GM12878 (cell line): ENCODE measurements at regions not wholly inside any gene's neighbourhood (a gene's known extent, or its start where the extent isn't known, plus 50 kb on each side); places are given as distances from the start of the nearest gene placed in this dataset.

Source experiments
- ATAC-seq: fragments of 200-7000 bp; cut with Tn5 transposase; 3 replicates; pipeline ENCODE4 v1.9.1; 2020; ENCODE audit warnings: mild to moderate bottlenecking, moderate library complexity
- BruUV-seq: library from RNA; stranded (reverse); fragments of 400-500 nt; replicated peaks from 2 replicates; lab custom pipeline; 2021; lab: Mats Ljungman, UMichigan
- CTCF ChIA-PET: fragments of 300-600 bp; sonication (Branson Sonifier 250); formaldehyde crosslinking; extraction: SDS; loops from one replicate; lab custom pipeline; 2021; ENCODE audit warnings: inconsistent platforms; lab: Yijun Ruan, JAX
- POLR2A ChIA-PET: fragments of 350-600 bp; formaldehyde crosslinking; extraction: SDS; loops from one replicate; lab custom pipeline; 2021; ENCODE audit warnings: inconsistent platforms; lab: Charles Lee
- RAD21 ChIA-PET: fragments of 300-600 bp; sonication (Branson Sonifier 250); formaldehyde crosslinking; loops from one replicate; lab custom pipeline; 2023; ENCODE audit warnings: antibody characterized with exemption; ENCODE audit not compliant: unreplicated experiment; lab: Charles Lee
- SMC1A ChIA-PET: fragments of 300-600 bp; sonication (Branson Sonifier 250); formaldehyde crosslinking; loops from one replicate; lab custom pipeline; 2023; ENCODE audit not compliant: unreplicated experiment, uncharacterized antibody; lab: Charles Lee
- DNase-seq: peaks from one replicate; pipeline ENCODE4 v3.0.0-alpha.2; 2011; ENCODE audit warnings: low read depth, low spot score
- FAIRE-seq: peaks from 3 replicates; lab custom pipeline; 2011; peaks lifted over from hg19 to GRCh38; lab: Jason Lieb, UNC
- H2AFZ ChIP-seq: 2 replicates; pipeline ENCODE4 v1.6.0; 2011; ENCODE audit warnings: low read depth, low read length, control low read depth; ENCODE audit not compliant: control insufficient read depth
- H3K27ac ChIP-seq: 2 replicates; pipeline ENCODE4 v1.5.1; 2011; ENCODE audit warnings: control low read depth; ENCODE audit not compliant: control insufficient read depth, insufficient read depth
- H3K27me3 ChIP-seq, 2 experiments: replicated peaks in 1 of 2; 2 replicates each; pipeline versions ENCODE4 v1.6.0 to v1.6.1; 2011; ENCODE audit warnings: low read length in 1 of 2; ENCODE audit not compliant: control insufficient read depth in 2 of 2, insufficient read depth in 2 of 2
- H3K36me3 ChIP-seq, 2 experiments: 2 replicates each; pipeline ENCODE4 v1.5.1; 2011; ENCODE audit warnings: low read length in 1 of 2; ENCODE audit not compliant: control insufficient read depth in 2 of 2, insufficient read depth in 2 of 2
- H3K4me1 ChIP-seq: 2 replicates; pipeline ENCODE4 v1.6.1; 2011; ENCODE audit warnings: mild to moderate bottlenecking, low read length, moderate library complexity, mixed read lengths; ENCODE audit not compliant: control insufficient read depth, insufficient read depth
- H3K4me2 ChIP-seq: 2 replicates; pipeline ENCODE4 v1.6.0; 2011; ENCODE audit warnings: control low read depth; ENCODE audit not compliant: control insufficient read depth, insufficient read depth
- H3K4me3 ChIP-seq: fragments of 200-600 bp; sonication (generic); 2 replicates; pipeline ENCODE4 v1.5.1; 2016
- H3K79me2 ChIP-seq: 2 replicates; pipeline ENCODE4 v1.6.0; 2011; ENCODE audit warnings: low read length; ENCODE audit not compliant: control insufficient read depth, insufficient read depth
- H3K9ac ChIP-seq: 2 replicates; pipeline ENCODE4 v1.8.0; 2011; ENCODE audit warnings: low read length, control low read depth, mixed read lengths; ENCODE audit not compliant: control insufficient read depth, insufficient read depth
- H3K9me3 ChIP-seq: replicated peaks from 3 replicates; pipeline ENCODE4 v1.5.1; 2011; ENCODE audit warnings: mild to moderate bottlenecking, low read length; ENCODE audit not compliant: control insufficient read depth, insufficient read depth
- H4K20me1 ChIP-seq: 2 replicates; pipeline ENCODE4 v1.6.0; 2011; ENCODE audit not compliant: control insufficient read depth, insufficient read depth
- PAX8 ChIP-seq: fragments of 450-650 bp; IDR thresholded peaks from 2 replicates; pipeline ENCODE4 v1.6.1; 2017; ENCODE audit warnings: mild to moderate bottlenecking, moderate library complexity
- PBX3 ChIP-seq: IDR thresholded peaks from 2 replicates; pipeline ENCODE4 v1.6.1; 2011; ENCODE audit warnings: mild to moderate bottlenecking, low read depth, low read length, moderate library complexity; ENCODE audit not compliant: insufficient replicate concordance
- STAT1 ChIP-seq: fragments of 450-650 bp; conservative IDR thresholded peaks from 2 replicates; pipeline ENCODE4 v1.6.1; 2014; ENCODE audit warnings: antibody characterized with exemption, mild to moderate bottlenecking
- in situ Hi-C: fragments of 300-500 bp; cut with MboI; formaldehyde crosslinking; loops from 9 replicates; pipeline ENCODE4 v1.14.3; 2018; ENCODE audit warnings: mixed read lengths
- intact Hi-C: fragments of 100-400 bp; cut with micrococcal nuclease; formaldehyde crosslinking; loops from one replicate; pipeline ENCODE4 v1.14.2; 2022; ENCODE audit not compliant: unreplicated experiment
- TF ChIP-seq, protein P1 (sequence below): IDR thresholded peaks from 2 replicates; pipeline ENCODE4 v1.6.1; 2011; ENCODE audit warnings: borderline replicate concordance, low read depth, mild to moderate bottlenecking, moderate library complexity, mixed read lengths, low read length; ENCODE audit not compliant: insufficient read depth; ENCODE audit errors: extremely low read length
- TF ChIP-seq, protein P2 (sequence below): fragments of 450-650 bp; IDR thresholded peaks from 2 replicates; pipeline ENCODE4 v1.6.1; 2016; ENCODE audit warnings: mild to moderate bottlenecking, moderate library complexity, borderline replicate concordance

DNA sequence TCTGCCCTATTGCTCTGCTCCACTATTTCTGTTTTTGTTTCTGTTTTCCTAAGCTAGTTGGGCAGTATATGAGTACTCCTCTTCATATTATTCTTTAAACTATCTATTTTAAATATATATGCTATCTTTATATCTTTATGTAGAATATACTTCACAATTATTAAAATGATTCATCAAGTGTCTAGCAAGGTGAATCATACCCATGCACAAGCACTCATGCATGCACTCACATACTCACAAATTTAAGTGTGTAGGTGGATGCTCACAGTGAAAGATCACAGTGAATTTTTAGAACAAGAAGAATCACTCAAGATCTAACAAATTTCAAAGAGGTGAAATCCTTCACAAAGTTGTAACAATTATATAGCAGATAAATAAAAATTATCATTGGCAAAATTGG lies 435.6 kb upstream of the SLITRK5 start:
- Histone ChIP-seq H3K27ac (no peak overlapping the region), H2AFZ (no peak overlapping the region), H3K4me3 (no peak overlapping the region), H3K9ac (no peak overlapping the region), H3K36me3 (no peaks in the 10 kb centered on the region), H3K4me2 (no peak overlapping the region), H3K9me3 (no peaks in the 10 kb centered on the region), H3K79me2 (no peaks in the 10 kb centered on the region), H3K27me3 (no peaks in the 10 kb centered on the region), H4K20me1 (no peaks in the 10 kb centered on the region), H3K4me1 (no peaks in the 10 kb centered on the region)
- TF ChIP-seq STAT1 (no peak), PAX8 (no peak), PBX3 (no peak)
- TF ChIP-seq, protein P1, sequence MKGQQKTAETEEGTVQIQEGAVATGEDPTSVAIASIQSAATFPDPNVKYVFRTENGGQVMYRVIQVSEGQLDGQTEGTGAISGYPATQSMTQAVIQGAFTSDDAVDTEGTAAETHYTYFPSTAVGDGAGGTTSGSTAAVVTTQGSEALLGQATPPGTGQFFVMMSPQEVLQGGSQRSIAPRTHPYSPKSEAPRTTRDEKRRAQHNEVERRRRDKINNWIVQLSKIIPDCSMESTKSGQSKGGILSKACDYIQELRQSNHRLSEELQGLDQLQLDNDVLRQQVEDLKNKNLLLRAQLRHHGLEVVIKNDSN, result no peak
- TF ChIP-seq, protein P2, sequence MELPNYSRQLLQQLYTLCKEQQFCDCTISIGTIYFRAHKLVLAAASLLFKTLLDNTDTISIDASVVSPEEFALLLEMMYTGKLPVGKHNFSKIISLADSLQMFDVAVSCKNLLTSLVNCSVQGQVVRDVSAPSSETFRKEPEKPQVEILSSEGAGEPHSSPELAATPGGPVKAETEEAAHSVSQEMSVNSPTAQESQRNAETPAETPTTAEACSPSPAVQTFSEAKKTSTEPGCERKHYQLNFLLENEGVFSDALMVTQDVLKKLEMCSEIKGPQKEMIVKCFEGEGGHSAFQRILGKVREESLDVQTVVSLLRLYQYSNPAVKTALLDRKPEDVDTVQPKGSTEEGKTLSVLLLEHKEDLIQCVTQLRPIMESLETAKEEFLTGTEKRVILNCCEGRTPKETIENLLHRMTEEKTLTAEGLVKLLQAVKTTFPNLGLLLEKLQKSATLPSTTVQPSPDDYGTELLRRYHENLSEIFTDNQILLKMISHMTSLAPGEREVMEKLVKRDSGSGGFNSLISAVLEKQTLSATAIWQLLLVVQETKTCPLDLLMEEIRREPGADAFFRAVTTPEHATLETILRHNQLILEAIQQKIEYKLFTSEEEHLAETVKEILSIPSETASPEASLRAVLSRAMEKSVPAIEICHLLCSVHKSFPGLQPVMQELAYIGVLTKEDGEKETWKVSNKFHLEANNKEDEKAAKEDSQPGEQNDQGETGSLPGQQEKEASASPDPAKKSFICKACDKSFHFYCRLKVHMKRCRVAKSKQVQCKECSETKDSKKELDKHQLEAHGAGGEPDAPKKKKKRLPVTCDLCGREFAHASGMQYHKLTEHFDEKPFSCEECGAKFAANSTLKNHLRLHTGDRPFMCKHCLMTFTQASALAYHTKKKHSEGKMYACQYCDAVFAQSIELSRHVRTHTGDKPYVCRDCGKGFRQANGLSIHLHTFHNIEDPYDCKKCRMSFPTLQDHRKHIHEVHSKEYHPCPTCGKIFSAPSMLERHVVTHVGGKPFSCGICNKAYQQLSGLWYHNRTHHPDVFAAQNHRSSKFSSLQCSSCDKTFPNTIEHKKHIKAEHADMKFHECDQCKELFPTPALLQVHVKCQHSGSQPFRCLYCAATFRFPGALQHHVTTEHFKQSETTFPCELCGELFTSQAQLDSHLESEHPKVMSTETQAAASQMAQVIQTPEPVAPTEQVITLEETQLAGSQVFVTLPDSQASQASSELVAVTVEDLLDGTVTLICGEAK, result no peak
- CTCF ChIA-PET, result no interaction called here
- no peak for ATAC-seq
- no TSS peak for BruUV-seq
- RAD21 ChIA-PET, result no interaction called here
- intact Hi-C loops, result no loop called here
- FAIRE-seq, result no peak
- POLR2A ChIA-PET, result no interaction called here
- in situ Hi-C loops, result no loop called here
- no peak for DNase-seq
- SMC1A ChIA-PET, result no interaction called here
